Parathyroid adenoma (tissue), 2 donors: ENCODE measurements at regions not wholly inside any gene's neighbourhood (a gene's known extent, or its start where the extent isn't known, plus 50 kb on each side); places are given as distances from the start of the nearest gene placed in this dataset.

Experiments
- H2AFZ ChIP-seq: fragments of 300-600 bp; sonication (generic); one replicate; pipeline ENCODE4 v1.7.0; 2017; ENCODE audit warnings: antibody characterized with exemption, mild to moderate bottlenecking
- H3K27ac ChIP-seq: fragments of 300-600 bp; sonication (generic); one replicate; pipeline ENCODE4 v1.7.0; 2017
- H3K27me3 ChIP-seq: fragments of 300-600 bp; sonication (generic); one replicate; pipeline ENCODE4 v1.7.0; 2017; ENCODE audit warnings: low read length; ENCODE audit not compliant: control insufficient read depth, insufficient read depth
- H3K36me3 ChIP-seq: fragments of 300-600 bp; sonication (generic); one replicate; pipeline ENCODE4 v1.7.0; 2017; ENCODE audit warnings: low read length; ENCODE audit not compliant: control insufficient read depth, insufficient read depth
- H3K4me1 ChIP-seq: fragments of 300-600 bp; sonication (generic); one replicate; pipeline ENCODE4 v1.7.0; 2017; ENCODE audit warnings: control low read depth
- H3K4me2 ChIP-seq: fragments of 300-600 bp; sonication (generic); one replicate; pipeline ENCODE4 v1.7.0; 2017; ENCODE audit warnings: low read length
- H3K4me3 ChIP-seq: fragments of 300-600 bp; sonication (generic); one replicate; pipeline ENCODE4 v1.7.0; 2017; ENCODE audit warnings: low read depth, low read length
- H3K79me2 ChIP-seq: fragments of 300-600 bp; sonication (generic); one replicate; pipeline ENCODE4 v1.7.0; 2017; ENCODE audit warnings: control low read depth
- H3K9ac ChIP-seq: fragments of 300-600 bp; sonication (generic); one replicate; pipeline ENCODE4 v1.7.0; 2017; ENCODE audit warnings: mild to moderate bottlenecking
- H3K9me3 ChIP-seq: fragments of 300-600 bp; sonication (generic); one replicate; pipeline ENCODE4 v1.7.0; 2017; ENCODE audit warnings: low read length; ENCODE audit not compliant: control insufficient read depth
- CTCF ChIP-seq: fragments of 300-600 bp; sonication (generic); IDR thresholded peaks from one replicate; pipeline ENCODE4 v1.7.0; 2017; ENCODE audit warnings: antibody characterized with exemption, mild to moderate bottlenecking
- donor health status: primary hyperparathyroidism.

GRCh38 chr4:20109391-20109790 lies 142.3 kb upstream of the SLIT2 start:
- H3K9ac ChIP-seq, result no peak overlapping the region
- H3K4me1 ChIP-seq, result no peaks in the 10 kb centered on the region
- no peaks in the 10 kb centered on the region for H3K79me2 ChIP-seq
- no peak overlapping the region for H3K27ac ChIP-seq
- no peak for TF ChIP-seq CTCF
- H3K4me3 ChIP-seq, result no peak overlapping the region
- no peaks in the 10 kb centered on the region for H3K9me3 ChIP-seq
- no peak overlapping the region for H2AFZ ChIP-seq
- H3K27me3 ChIP-seq, result no peaks in the 10 kb centered on the region
- H3K36me3 ChIP-seq, result no peaks in the 10 kb centered on the region
- H3K4me2 ChIP-seq, result no peak overlapping the region

GRCh38 chr4:20106921-20107320 lies 144.8 kb upstream of the SLIT2 start:
- no peak overlapping the region for H3K9ac ChIP-seq
- no peaks in the 10 kb centered on the region for H3K4me1 ChIP-seq
- H3K4me3 ChIP-seq, result no peak overlapping the region
- H3K79me2 ChIP-seq, result no peaks in the 10 kb centered on the region
- TF ChIP-seq CTCF, result no peak
- H3K4me2 ChIP-seq, result no peak overlapping the region
- H2AFZ ChIP-seq, result no peak overlapping the region
- H3K9me3 ChIP-seq, result no peaks in the 10 kb centered on the region
- H3K36me3 ChIP-seq, result no peaks in the 10 kb centered on the region
- no peak overlapping the region for H3K27ac ChIP-seq
- no peaks in the 10 kb centered on the region for H3K27me3 ChIP-seq

DNA sequence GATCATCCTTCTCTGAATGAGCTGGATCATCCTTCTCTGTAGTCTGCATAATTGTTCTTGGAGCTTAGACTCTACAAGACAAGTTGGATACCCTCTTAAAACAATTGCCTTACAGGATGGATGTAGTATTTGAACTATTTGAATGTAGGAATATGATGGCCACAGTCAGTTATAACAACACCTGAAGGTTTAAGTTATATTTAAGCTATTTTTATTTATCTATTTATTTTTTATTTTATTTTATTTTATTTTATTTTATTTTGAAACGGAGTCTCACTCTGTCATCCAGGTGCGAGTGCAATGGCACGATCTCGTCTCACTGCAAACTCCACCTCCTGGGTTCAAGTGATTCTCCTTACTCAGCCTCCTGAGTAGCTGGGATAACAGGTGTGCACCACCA lies 149.9 kb upstream of the SLIT2 start:
- no peak overlapping the region for H3K27ac ChIP-seq
- H2AFZ ChIP-seq, result no peak overlapping the region
- H3K36me3 ChIP-seq, result no peaks in the 10 kb centered on the region
- H3K4me3 ChIP-seq, result no peak overlapping the region
- H3K79me2 ChIP-seq, result no peaks in the 10 kb centered on the region
- no peaks in the 10 kb centered on the region for H3K27me3 ChIP-seq
- no peaks in the 10 kb centered on the region for H3K9me3 ChIP-seq
- no peaks in the 10 kb centered on the region for H3K4me1 ChIP-seq
- no peak for TF ChIP-seq CTCF
- no peak overlapping the region for H3K9ac ChIP-seq
- H3K4me2 ChIP-seq, result no peak overlapping the region

DNA sequence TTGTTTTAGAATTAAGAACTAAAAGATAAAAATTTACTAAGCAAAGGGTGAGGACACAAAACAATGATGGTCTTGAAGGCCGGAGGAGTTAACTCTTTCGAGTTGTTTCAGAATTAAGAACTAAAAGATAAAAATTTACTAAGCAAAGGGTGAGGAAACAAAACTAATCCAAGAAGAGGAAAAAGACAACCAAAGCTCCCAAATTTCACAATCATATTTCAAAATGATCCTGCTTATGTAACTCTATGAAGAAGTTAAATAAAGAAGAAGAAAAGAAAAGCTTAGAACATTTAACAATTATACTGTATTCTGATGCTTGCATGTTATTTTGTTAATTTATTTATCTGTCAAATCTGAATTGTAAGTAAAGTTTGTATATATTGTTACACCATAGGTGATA lies 154.8 kb upstream of the SLIT2 start:
- H3K9me3 ChIP-seq, result no peaks in the 10 kb centered on the region
- H3K27me3 ChIP-seq, result no peaks in the 10 kb centered on the region
- no peaks in the 10 kb centered on the region for H3K4me1 ChIP-seq
- no peak overlapping the region for H3K4me2 ChIP-seq
- no peak overlapping the region for H3K4me3 ChIP-seq
- H3K27ac ChIP-seq, result no peak overlapping the region
- no peaks in the 10 kb centered on the region for H3K79me2 ChIP-seq
- H3K9ac ChIP-seq, result no peak overlapping the region
- H2AFZ ChIP-seq, result no peak overlapping the region
- no peaks in the 10 kb centered on the region for H3K36me3 ChIP-seq
- TF ChIP-seq CTCF, result no peak

- no peak for TF ChIP-seq CTCF
- Histone ChIP-seq H3K9ac (no peak overlapping the region), H3K27ac (no peak overlapping the region)
Observed at GRCh38 chr4:20095805-20096541, 155.7 kb upstream of the SLIT2 start.

More at GRCh38 chr4:20095805-20096541, 155.7 kb upstream of the SLIT2 start:
- Histone ChIP-seq H3K9me3 (no peaks in the 10 kb centered on the region), H2AFZ (no peak overlapping the region), H3K36me3 (no peaks in the 10 kb centered on the region), H3K4me3 (no peak overlapping the region), H3K27me3 (no peaks in the 10 kb centered on the region), H3K4me1 (no peaks in the 10 kb centered on the region), H3K4me2 (no peak overlapping the region), H3K79me2 (no peaks in the 10 kb centered on the region)
